CD14-positive monocyte (primary cell): ENCODE measurements at regions not wholly inside any gene's neighbourhood (a gene's known extent, or its start where the extent isn't known, plus 50 kb on each side); places are given as distances from the start of the nearest gene placed in this dataset.

Experiments used
- DNase-seq, 3 donors: peaks; one replicate each; pipeline ENCODE4 v3.0.0-alpha.2; 2011 to 2022
- H2AFZ ChIP-seq: 2 replicates; pipeline ENCODE4 v1.6.0; 2012; ENCODE audit warnings: mild to moderate bottlenecking, low read depth, low read length, inconsistent platforms; ENCODE audit not compliant: insufficient read depth, poor library complexity, severe bottlenecking
- H3K27ac ChIP-seq, 2 donors: 1 replicate in 1 of 2; 2 replicates in 1 of 2; pipeline ENCODE4 v1.5.1; 2012 to 2013; ENCODE audit warnings: low read length in 2 of 2, control low read depth in 1 of 2, inconsistent platforms in 1 of 2, low read depth in 1 of 2, mild to moderate bottlenecking in 1 of 2
- H3K27me3 ChIP-seq, 2 donors: one replicate each; pipeline versions ENCODE4 v1.6.0 to v1.6.1; 2011 to 2013; ENCODE audit warnings: low read length in 2 of 2; ENCODE audit not compliant: control insufficient read depth in 2 of 2, insufficient read depth in 2 of 2
- H3K36me3 ChIP-seq, 2 donors: replicated peaks in 1 of 2; 1 replicate in 1 of 2; 2 replicates in 1 of 2; pipeline versions ENCODE4 v1.5.1 to v1.6.1; 2012 to 2013; ENCODE audit warnings: low read length in 2 of 2, control low read depth in 1 of 2, inconsistent platforms in 1 of 2, mild to moderate bottlenecking in 1 of 2; ENCODE audit not compliant: insufficient read depth in 2 of 2, control insufficient read depth in 1 of 2
- H3K4me1 ChIP-seq, 2 donors: 1 replicate in 1 of 2; 2 replicates in 1 of 2; pipeline versions ENCODE4 v1.5.1 to v1.6.1; 2012 to 2013; ENCODE audit warnings: low read length in 2 of 2, control low read depth in 1 of 2, inconsistent platforms in 1 of 2, mild to moderate bottlenecking in 1 of 2, moderate library complexity in 1 of 2; ENCODE audit not compliant: insufficient read depth in 2 of 2, control insufficient read depth in 1 of 2
- H3K4me2 ChIP-seq: replicated peaks from 2 replicates; pipeline ENCODE3; 2012; ENCODE audit warnings: low read length, moderate library complexity, mild to moderate bottlenecking; ENCODE audit not compliant: poor library complexity, severe bottlenecking; ENCODE audit errors: extremely low read depth
- H3K4me3 ChIP-seq, 3 experiments: fragments of 200-600 bp in 1 of 3; sonication (generic) in 1 of 3; replicated peaks in 1 of 3; 1 replicate in 2 of 3; 2 replicates in 1 of 3; pipeline ENCODE4 v1.5.1; 2011 to 2013; ENCODE audit warnings: low read length in 3 of 3, mild to moderate bottlenecking in 3 of 3, control low read depth in 2 of 3, low read depth in 2 of 3, inconsistent platforms in 1 of 3, moderate library complexity in 1 of 3
- H3K79me2 ChIP-seq: 2 replicates; pipeline ENCODE4 v1.6.0; 2012; ENCODE audit warnings: mild to moderate bottlenecking, control low read depth, inconsistent platforms, low read length, moderate library complexity; ENCODE audit not compliant: insufficient read depth
- H3K9ac ChIP-seq: 2 replicates; pipeline ENCODE4 v1.6.0; 2017; ENCODE audit warnings: low read length, mild to moderate bottlenecking; ENCODE audit not compliant: insufficient read depth, poor library complexity, severe bottlenecking
- H3K9me3 ChIP-seq, 2 donors: replicated peaks in 1 of 2; 1 replicate in 1 of 2; 2 replicates in 1 of 2; pipeline versions ENCODE4 v1.5.1 to v1.6.1; 2012 to 2013; ENCODE audit warnings: low read length in 2 of 2, control low read depth in 1 of 2; ENCODE audit not compliant: control insufficient read depth in 1 of 2, insufficient read depth in 1 of 2
- H4K20me1 ChIP-seq: 2 replicates; pipeline ENCODE4 v1.6.0; 2012; ENCODE audit warnings: mild to moderate bottlenecking, low read length, control low read depth, moderate library complexity; ENCODE audit not compliant: insufficient read depth
- H3K27ac Mint-ChIP-seq, 7 donors: one replicate each; pipeline ENCODE4 v1.8.0; 2020; ENCODE audit warnings: mild to moderate bottlenecking in 7 of 7, mixed read lengths in 7 of 7, moderate library complexity in 6 of 7, inconsistent platforms in 2 of 7
- H3K27me3 Mint-ChIP-seq, 3 donors: one replicate each; pipeline ENCODE4 v1.8.0; 2021 to 2022; ENCODE audit warnings: low read depth in 3 of 3, mild to moderate bottlenecking in 3 of 3, mixed read lengths in 3 of 3, moderate library complexity in 3 of 3, inconsistent platforms in 1 of 3
- H3K36me3 Mint-ChIP-seq, 2 donors: one replicate each; pipeline ENCODE4 v1.8.0; 2020; ENCODE audit warnings: mixed read lengths in 2 of 2, inconsistent platforms in 1 of 2, mild to moderate bottlenecking in 1 of 2
- H3K4me1 Mint-ChIP-seq: one replicate; pipeline ENCODE4 v1.8.0; 2020; ENCODE audit warnings: mild to moderate bottlenecking, mixed read lengths
- H3K4me3 Mint-ChIP-seq, 2 donors: one replicate each; pipeline ENCODE4 v1.8.0; 2020; ENCODE audit warnings: mild to moderate bottlenecking in 2 of 2, mixed read lengths in 2 of 2, moderate library complexity in 1 of 2
- H3K9me3 Mint-ChIP-seq, 7 donors: one replicate each; pipeline ENCODE4 v1.8.0; 2020 to 2022; ENCODE audit warnings: mixed read lengths in 7 of 7, mild to moderate bottlenecking in 6 of 7, moderate library complexity in 6 of 7, inconsistent platforms in 2 of 7
- CTCF ChIP-seq: fragments of 200-600 bp; IDR thresholded peaks from one replicate; pipeline ENCODE4 v1.8.0; 2022; ENCODE audit warnings: antibody characterized with exemption, mild to moderate bottlenecking
- WGBS: methylation state at CpG from one replicate; pipeline ENCODE4 v1.1.5; 2013; ENCODE audit warnings: missing lambda C conversion rate; ENCODE audit not compliant: insufficient coverage; 5-methylcytosine and 5-hydroxymethylcytosine counted together
- intact Hi-C, 2 donors: fragments of 100-400 bp; cut with micrococcal nuclease; formaldehyde crosslinking; loops; one replicate each; pipeline versions ENCODE4 v1.15.0 to v1.15.1; 2023

GRCh38 chr16:5561800-5562199 lies 464.2 kb upstream of the EEF2KMT start:
- peaks cover 8 to 20% of the 10 kb centered on the region in 2 donors for H3K9me3 ChIP-seq
- Mint-ChIP-seq H3K4me3 (no peak overlapping the region), H3K4me1 (peaks cover 2% of the 10 kb centered on the region), H3K27ac (no peak overlapping the region), H3K27me3 (peaks cover 0 to 3% (median 0%) of the 10 kb centered on the region in 3 donors), H3K36me3 (no peaks in the 10 kb centered on the region), H3K9me3 (peaks cover 6 to 24% (median 15%) of the 10 kb centered on the region in 7 donors)
- no peak overlapping the region for H2AFZ ChIP-seq
- no peaks in the 10 kb centered on the region for H3K27me3 ChIP-seq
- H4K20me1 ChIP-seq: no peaks in the 10 kb centered on the region
- intact Hi-C loops: no loop called here
- H3K4me3 ChIP-seq: no peak overlapping the region
- H3K4me2 ChIP-seq: no peak overlapping the region
- no peaks in the 10 kb centered on the region for H3K36me3 ChIP-seq
- H3K4me1 ChIP-seq: no peaks in the 10 kb centered on the region
- TF ChIP-seq CTCF: no peak
- H3K27ac ChIP-seq: no peak overlapping the region
- H3K9ac ChIP-seq: no peak overlapping the region
- WGBS: no CpG with 5 or more reads among the region's 6 CpGs
- H3K79me2 ChIP-seq: no peaks in the 10 kb centered on the region
- no peak for DNase-seq

GRCh38 chr16:5560084-5560483 lies 462.5 kb upstream of the EEF2KMT start:
- peak in 1 of 3 donors; percentile 28 for DNase-seq
- peaks cover 0 to 3% (median 0%) of the 10 kb centered on the region in 3 donors for H3K27me3 Mint-ChIP-seq
- no peaks in the 10 kb centered on the region for H4K20me1 ChIP-seq
- no peak overlapping the region for H3K27ac ChIP-seq
- H3K27me3 ChIP-seq: no peaks in the 10 kb centered on the region
- intact Hi-C loops: no loop called here
- H3K9ac ChIP-seq: no peak overlapping the region
- H3K4me1 ChIP-seq: no peaks in the 10 kb centered on the region
- H3K9me3 Mint-ChIP-seq: peaks cover 8 to 25% (median 18%) of the 10 kb centered on the region in 7 donors
- H3K9me3 ChIP-seq: peaks cover 8 to 20% of the 10 kb centered on the region in 2 donors
- H2AFZ ChIP-seq: no peak overlapping the region
- TF ChIP-seq CTCF: no peak
- WGBS: no CpG with 5 or more reads among the region's 2 CpGs
- H3K4me3 ChIP-seq: no peak overlapping the region
- no peaks in the 10 kb centered on the region for H3K79me2 ChIP-seq
- peak overlapping the region in 2 of 7 donors; percentile 46 to 64 for H3K27ac Mint-ChIP-seq
- peaks cover 2% of the 10 kb centered on the region for H3K4me1 Mint-ChIP-seq
- H3K4me3 Mint-ChIP-seq: no peak overlapping the region
- no peaks in the 10 kb centered on the region for H3K36me3 ChIP-seq
- no peaks in the 10 kb centered on the region for H3K36me3 Mint-ChIP-seq
- no peak overlapping the region for H3K4me2 ChIP-seq
